ENCODE measurements at regions not wholly inside any gene's neighbourhood (a gene's known extent, or its start where the extent isn't known, plus 50 kb on each side); places are given as distances from the start of the nearest gene placed in this dataset.

- Histone ChIP-seq H3K4me1 (ENCODE audit: control insufficient read depth, insufficient read depth, low read length, poor library complexity, severe bottlenecking) (peaks cover 27% of the 10 kb centered on the region), H3K36me3 (ENCODE audit: control insufficient read depth, insufficient read depth, low read length) (no peaks in the 10 kb centered on the region), H3K27ac (ENCODE audit: low read depth, low read length, severe bottlenecking) (no peak overlapping the region), H3K4me3 (ENCODE audit: extremely low read depth, insufficient read depth, low read length, poor library complexity, severe bottlenecking) (no peak overlapping the region), H3K9me3 (ENCODE audit: control insufficient read depth, low read length) (no peaks in the 10 kb centered on the region)
- 97 to 98% methylated on average over 5 of the region's 7 CpGs for WGBS, 2 experiments (ENCODE audit: insufficient coverage in 2 of 2)
Measured at GRCh38 chr12:65655074-65655493, 169.2 kb upstream of the HMGA2 start.

GRCh38 chr12:65656156-65656882 is 168.0 kb upstream of the HMGA2 start:
- no peaks in the 10 kb centered on the region for H3K9me3 ChIP-seq (ENCODE audit: control insufficient read depth, low read length)
- H3K27ac ChIP-seq (ENCODE audit: low read depth, low read length, severe bottlenecking) = peak overlapping the region; percentile 47
- WGBS, 2 experiments (ENCODE audit: insufficient coverage in 2 of 2) = 67% methylated on average over 1 of the region's 2 CpGs; no CpG with 5 or more reads in 1 of the 2 experiments
- H3K4me3 ChIP-seq (ENCODE audit: extremely low read depth, insufficient read depth, low read length, poor library complexity, severe bottlenecking) = no peak overlapping the region
- peaks cover 27% of the 10 kb centered on the region for H3K4me1 ChIP-seq (ENCODE audit: control insufficient read depth, insufficient read depth, low read length, poor library complexity, severe bottlenecking)
- H3K36me3 ChIP-seq (ENCODE audit: control insufficient read depth, insufficient read depth, low read length) = no peaks in the 10 kb centered on the region

- peaks cover 27% of the 10 kb centered on the region for H3K4me1 ChIP-seq (ENCODE audit: control insufficient read depth, insufficient read depth, low read length, poor library complexity, severe bottlenecking)
- no peaks in the 10 kb centered on the region for H3K36me3 ChIP-seq (ENCODE audit: control insufficient read depth, insufficient read depth, low read length)
- WGBS, 2 experiments (ENCODE audit: insufficient coverage in 2 of 2) = 54% methylated on average over 3 of the region's 3 CpGs; no CpG with 5 or more reads in 1 of the 2 experiments
- H3K27ac ChIP-seq (ENCODE audit: low read depth, low read length, severe bottlenecking) = peak overlapping the region; percentile 47
- H3K4me3 ChIP-seq (ENCODE audit: extremely low read depth, insufficient read depth, low read length, poor library complexity, severe bottlenecking) = no peak overlapping the region
- no peaks in the 10 kb centered on the region for H3K9me3 ChIP-seq (ENCODE audit: control insufficient read depth, low read length)
Measured at GRCh38 chr12:65656891-65657351, 167.4 kb upstream of the HMGA2 start.

- Histone ChIP-seq H3K36me3 (ENCODE audit: control insufficient read depth, insufficient read depth, low read length) (no peaks in the 10 kb centered on the region), H3K4me1 (ENCODE audit: control insufficient read depth, insufficient read depth, low read length, poor library complexity, severe bottlenecking) (peaks cover 27% of the 10 kb centered on the region), H3K27ac (ENCODE audit: low read depth, low read length, severe bottlenecking) (no peak overlapping the region), H3K9me3 (ENCODE audit: control insufficient read depth, low read length) (no peaks in the 10 kb centered on the region), H3K4me3 (ENCODE audit: extremely low read depth, insufficient read depth, low read length, poor library complexity, severe bottlenecking) (no peak overlapping the region)
- WGBS, 2 experiments (ENCODE audit: insufficient coverage in 2 of 2) = 90 to 92% methylated on average over 1 of the region's 1 CpG
Measured at GRCh38 chr12:65657635-65658034, 166.6 kb upstream of the HMGA2 start.

- Histone ChIP-seq H3K4me1 (ENCODE audit: control insufficient read depth, insufficient read depth, low read length, poor library complexity, severe bottlenecking) (peaks cover 27% of the 10 kb centered on the region), H3K36me3 (ENCODE audit: control insufficient read depth, insufficient read depth, low read length) (no peaks in the 10 kb centered on the region), H3K4me3 (ENCODE audit: extremely low read depth, insufficient read depth, low read length, poor library complexity, severe bottlenecking) (no peak overlapping the region), H3K9me3 (ENCODE audit: control insufficient read depth, low read length) (no peaks in the 10 kb centered on the region), H3K27ac (ENCODE audit: low read depth, low read length, severe bottlenecking) (no peak overlapping the region)
- WGBS, 2 experiments (ENCODE audit: insufficient coverage in 2 of 2) = no CpG with 5 or more reads among the region's 2 CpGs
Measured at GRCh38 chr12:65658360-65658759, 165.9 kb upstream of the HMGA2 start.

- Histone ChIP-seq H3K36me3 (ENCODE audit: control insufficient read depth, insufficient read depth, low read length) (no peaks in the 10 kb centered on the region), H3K27ac (ENCODE audit: low read depth, low read length, severe bottlenecking) (no peak overlapping the region), H3K4me3 (ENCODE audit: extremely low read depth, insufficient read depth, low read length, poor library complexity, severe bottlenecking) (no peak overlapping the region), H3K4me1 (ENCODE audit: control insufficient read depth, insufficient read depth, low read length, poor library complexity, severe bottlenecking) (peaks cover 27% of the 10 kb centered on the region), H3K9me3 (ENCODE audit: control insufficient read depth, low read length) (no peaks in the 10 kb centered on the region)
- WGBS, 2 experiments (ENCODE audit: insufficient coverage in 2 of 2) = no CpG with 5 or more reads among the region's 1 CpG
Measured at GRCh38 chr12:65659681-65660080, 164.6 kb upstream of the HMGA2 start.

- Histone ChIP-seq H3K4me3 (ENCODE audit: extremely low read depth, insufficient read depth, low read length, poor library complexity, severe bottlenecking) (no peak overlapping the region), H3K36me3 (ENCODE audit: control insufficient read depth, insufficient read depth, low read length) (no peaks in the 10 kb centered on the region), H3K9me3 (ENCODE audit: control insufficient read depth, low read length) (no peaks in the 10 kb centered on the region), H3K27ac (ENCODE audit: low read depth, low read length, severe bottlenecking) (no peak overlapping the region), H3K4me1 (ENCODE audit: control insufficient read depth, insufficient read depth, low read length, poor library complexity, severe bottlenecking) (peaks cover 27% of the 10 kb centered on the region)
- WGBS, 2 experiments (ENCODE audit: insufficient coverage in 2 of 2) = 88 to 95% methylated on average over 2 to 4 of the region's 4 CpGs
Measured at GRCh38 chr12:65660096-65660495, 164.2 kb upstream of the HMGA2 start.

GRCh38 chr12:65660836-65661235 is 163.4 kb upstream of the HMGA2 start:
- 96 to 100% methylated on average over 3 to 4 of the region's 7 CpGs for WGBS, 2 experiments (ENCODE audit: insufficient coverage in 2 of 2)

GRCh38 chr12:65662590-65662989 is 161.7 kb upstream of the HMGA2 start:
- Histone ChIP-seq H3K4me1 (ENCODE audit: control insufficient read depth, insufficient read depth, low read length, poor library complexity, severe bottlenecking) (peaks cover 15% of the 10 kb centered on the region), H3K27ac (ENCODE audit: low read depth, low read length, severe bottlenecking) (no peak overlapping the region), H3K9me3 (ENCODE audit: control insufficient read depth, low read length) (peaks cover 5% of the 10 kb centered on the region), H3K4me3 (ENCODE audit: extremely low read depth, insufficient read depth, low read length, poor library complexity, severe bottlenecking) (no peak overlapping the region), H3K36me3 (ENCODE audit: control insufficient read depth, insufficient read depth, low read length) (no peaks in the 10 kb centered on the region)
- no CpG with 5 or more reads among the region's 2 CpGs for WGBS, 2 experiments (ENCODE audit: insufficient coverage in 2 of 2)

More at GRCh38 chr12:65660836-65661235, 163.4 kb upstream of the HMGA2 start:
- Histone ChIP-seq H3K9me3 (ENCODE audit: control insufficient read depth, low read length) (no peaks in the 10 kb centered on the region), H3K27ac (ENCODE audit: low read depth, low read length, severe bottlenecking) (no peak overlapping the region), H3K36me3 (ENCODE audit: control insufficient read depth, insufficient read depth, low read length) (no peaks in the 10 kb centered on the region), H3K4me1 (ENCODE audit: control insufficient read depth, insufficient read depth, low read length, poor library complexity, severe bottlenecking) (peaks cover 22% of the 10 kb centered on the region), H3K4me3 (ENCODE audit: extremely low read depth, insufficient read depth, low read length, poor library complexity, severe bottlenecking) (no peak overlapping the region)

GRCh38 chr12:65663097-65663496 is 161.2 kb upstream of the HMGA2 start:
- Histone ChIP-seq H3K36me3 (ENCODE audit: control insufficient read depth, insufficient read depth, low read length) (no peaks in the 10 kb centered on the region), H3K27ac (ENCODE audit: low read depth, low read length, severe bottlenecking) (no peak overlapping the region), H3K9me3 (ENCODE audit: control insufficient read depth, low read length) (peaks cover 5% of the 10 kb centered on the region), H3K4me1 (ENCODE audit: control insufficient read depth, insufficient read depth, low read length, poor library complexity, severe bottlenecking) (peaks cover 15% of the 10 kb centered on the region), H3K4me3 (ENCODE audit: extremely low read depth, insufficient read depth, low read length, poor library complexity, severe bottlenecking) (no peak overlapping the region)
- WGBS, 2 experiments (ENCODE audit: insufficient coverage in 2 of 2) = 90 to 96% methylated on average over 3 to 4 of the region's 5 CpGs

- no peaks in the 10 kb centered on the region for H3K36me3 ChIP-seq (ENCODE audit: control insufficient read depth, insufficient read depth, low read length)
- H3K4me3 ChIP-seq (ENCODE audit: extremely low read depth, insufficient read depth, low read length, poor library complexity, severe bottlenecking) = no peak overlapping the region
- WGBS, 2 experiments (ENCODE audit: insufficient coverage in 2 of 2) = 92 to 100% methylated on average over 3 to 5 of the region's 5 CpGs
- peaks cover 20% of the 10 kb centered on the region for H3K4me1 ChIP-seq (ENCODE audit: control insufficient read depth, insufficient read depth, low read length, poor library complexity, severe bottlenecking)
- peaks cover 5% of the 10 kb centered on the region for H3K9me3 ChIP-seq (ENCODE audit: control insufficient read depth, low read length)
- no peak overlapping the region for H3K27ac ChIP-seq (ENCODE audit: low read depth, low read length, severe bottlenecking)
Measured at GRCh38 chr12:65663648-65664047, 160.6 kb upstream of the HMGA2 start.
